ENCODE measurements at regions not wholly inside any gene's neighbourhood (a gene's known extent, or its start where the extent isn't known, plus 50 kb on each side); places are given as distances from the start of the nearest gene placed in this dataset.

- no peak for ATAC-seq
- DNase-seq: no peak
- 69 to 94% methylated on average over 1 of the region's 1 CpG for WGBS, 2 donors
- no peaks in the 10 kb centered on the region for H3K4me1 ChIP-seq
- H3K9me3 ChIP-seq: no peaks in the 10 kb centered on the region
- intact Hi-C loops (cut with DNase I): no loop called here
- H3K27ac ChIP-seq: no peak overlapping the region
- TF ChIP-seq POLR2A (IDR thresholded peaks at IDR 0.05): no peak
- TF ChIP-seq, protein P1, sequence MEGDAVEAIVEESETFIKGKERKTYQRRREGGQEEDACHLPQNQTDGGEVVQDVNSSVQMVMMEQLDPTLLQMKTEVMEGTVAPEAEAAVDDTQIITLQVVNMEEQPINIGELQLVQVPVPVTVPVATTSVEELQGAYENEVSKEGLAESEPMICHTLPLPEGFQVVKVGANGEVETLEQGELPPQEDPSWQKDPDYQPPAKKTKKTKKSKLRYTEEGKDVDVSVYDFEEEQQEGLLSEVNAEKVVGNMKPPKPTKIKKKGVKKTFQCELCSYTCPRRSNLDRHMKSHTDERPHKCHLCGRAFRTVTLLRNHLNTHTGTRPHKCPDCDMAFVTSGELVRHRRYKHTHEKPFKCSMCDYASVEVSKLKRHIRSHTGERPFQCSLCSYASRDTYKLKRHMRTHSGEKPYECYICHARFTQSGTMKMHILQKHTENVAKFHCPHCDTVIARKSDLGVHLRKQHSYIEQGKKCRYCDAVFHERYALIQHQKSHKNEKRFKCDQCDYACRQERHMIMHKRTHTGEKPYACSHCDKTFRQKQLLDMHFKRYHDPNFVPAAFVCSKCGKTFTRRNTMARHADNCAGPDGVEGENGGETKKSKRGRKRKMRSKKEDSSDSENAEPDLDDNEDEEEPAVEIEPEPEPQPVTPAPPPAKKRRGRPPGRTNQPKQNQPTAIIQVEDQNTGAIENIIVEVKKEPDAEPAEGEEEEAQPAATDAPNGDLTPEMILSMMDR (IDR thresholded peaks at IDR 0.05): no peak
- H3K36me3 ChIP-seq (replicated peaks in 1 of 2; ENCODE audit: insufficient read depth in 1 of 2, low read depth in 2 of 2): no peaks in the 10 kb centered on the region
- H3K4me3 ChIP-seq: no peak overlapping the region
- no peaks in the 10 kb centered on the region for H3K27me3 ChIP-seq
These were observed 93.2 kb downstream of the SKIDA1 start for GRCh38 chr10:21432266-21432665.

DNA sequence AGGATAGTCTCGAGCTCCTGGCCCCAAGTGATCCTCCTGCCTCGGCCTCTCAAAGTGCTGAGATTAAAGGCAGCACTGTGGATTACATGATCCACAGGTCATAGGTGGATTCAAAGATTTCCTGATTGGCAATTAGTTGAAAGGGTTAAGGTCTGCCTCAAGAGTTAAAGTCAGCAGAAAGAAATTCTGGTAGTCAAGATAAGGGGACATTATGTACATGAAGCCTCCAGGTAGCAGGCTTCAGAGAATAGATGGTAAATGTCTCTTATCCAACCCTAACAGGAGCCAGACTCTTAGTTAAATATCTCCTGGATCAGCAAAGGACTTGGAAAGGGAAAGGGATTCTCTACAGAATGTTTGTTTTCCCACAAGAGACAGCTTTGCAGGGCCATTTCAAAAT, 93.7 kb downstream of the SKIDA1 start:
- DNase-seq (no peak), ATAC-seq (no peak)
- intact Hi-C loops (cut with DNase I): no loop called here
- H3K27ac ChIP-seq: no peak overlapping the region
- H3K4me1 ChIP-seq: no peaks in the 10 kb centered on the region
- H3K4me3 ChIP-seq: no peak overlapping the region
- no peaks in the 10 kb centered on the region for H3K27me3 ChIP-seq
- TF ChIP-seq, protein P1 (IDR thresholded peaks at IDR 0.05): no peak
- WGBS, 2 donors: 88 to 100% methylated on average over 1 to 2 of the region's 2 CpGs
- no peaks in the 10 kb centered on the region for H3K36me3 ChIP-seq (replicated peaks in 1 of 2; ENCODE audit: insufficient read depth in 1 of 2, low read depth in 2 of 2)
- no peaks in the 10 kb centered on the region for H3K9me3 ChIP-seq

DNA sequence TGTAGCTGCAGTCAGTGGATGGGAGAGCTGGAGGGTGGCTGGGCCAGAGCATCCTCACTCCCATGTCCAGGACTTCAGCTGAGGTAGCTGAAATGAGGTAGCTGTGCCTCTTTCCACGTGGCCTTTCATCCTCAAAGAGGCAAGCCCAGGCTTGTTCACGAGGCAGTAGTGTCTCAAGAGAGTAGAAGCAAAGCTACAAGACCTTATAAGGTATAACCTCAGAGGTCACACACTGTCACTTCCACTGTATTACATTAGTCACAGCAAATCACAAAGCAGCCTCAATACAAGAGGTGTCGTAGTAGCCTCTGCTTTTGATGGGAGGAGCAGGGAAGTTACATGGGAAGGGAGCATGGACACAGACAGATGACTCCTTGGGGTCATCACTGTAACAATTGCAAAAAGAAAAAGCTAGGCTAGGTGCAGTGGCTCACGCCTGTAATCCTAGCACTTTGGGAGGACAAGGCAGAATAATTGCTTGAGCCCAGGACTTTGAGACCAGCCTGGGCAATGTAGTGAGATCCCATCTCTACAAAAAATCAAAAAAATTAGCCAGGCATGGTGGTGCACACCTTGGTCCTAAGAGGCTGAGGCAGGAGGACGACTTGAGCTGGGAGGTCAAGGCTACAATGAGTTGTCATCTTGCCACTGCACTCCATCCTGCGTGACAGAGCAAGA, 97.5 kb downstream of the SKIDA1 start:
- no peaks in the 10 kb centered on the region for H3K36me3 ChIP-seq (replicated peaks in 1 of 2; ENCODE audit: insufficient read depth in 1 of 2, low read depth in 2 of 2)
- no peak for DNase-seq
- no peak for TF ChIP-seq POLR2A (IDR thresholded peaks at IDR 0.05)
- TF ChIP-seq, protein P1 (IDR thresholded peaks at IDR 0.05): no peak
- H3K9me3 ChIP-seq: no peaks in the 10 kb centered on the region
- H3K4me3 ChIP-seq: no peak overlapping the region
- H3K4me1 ChIP-seq: no peaks in the 10 kb centered on the region
- intact Hi-C loops (cut with DNase I): no loop called here
- H3K27me3 ChIP-seq: no peaks in the 10 kb centered on the region
- no peak for ATAC-seq
- H3K27ac ChIP-seq: no peak overlapping the region
- WGBS, 2 donors: 65 to 71% methylated on average over 6 of the region's 6 CpGs

- no peak for DNase-seq
- H3K9me3 ChIP-seq: no peaks in the 10 kb centered on the region
- no peaks in the 10 kb centered on the region for H3K4me1 ChIP-seq
- H3K4me3 ChIP-seq: no peak overlapping the region
- WGBS, 2 donors: 35 to 48% methylated on average over 3 of the region's 3 CpGs
- no peak for ATAC-seq
- TF ChIP-seq, protein P1 (IDR thresholded peaks at IDR 0.05): no peak
- H3K27me3 ChIP-seq: no peaks in the 10 kb centered on the region
- intact Hi-C loops (cut with DNase I): no loop called here
- H3K27ac ChIP-seq: no peak overlapping the region
- H3K36me3 ChIP-seq (replicated peaks in 1 of 2; ENCODE audit: insufficient read depth in 1 of 2, low read depth in 2 of 2): no peaks in the 10 kb centered on the region
These were observed 101.0 kb downstream of the SKIDA1 start for GRCh38 chr10:21424459-21424861.

- no peak overlapping the region for H3K27ac ChIP-seq
- no peaks in the 10 kb centered on the region for H3K9me3 ChIP-seq
- ATAC-seq: no peak
- no peak for DNase-seq
- WGBS, 2 donors: 86 to 93% methylated on average over 5 of the region's 5 CpGs
- intact Hi-C loops (cut with DNase I): no loop called here
- no peaks in the 10 kb centered on the region for H3K27me3 ChIP-seq
- TF ChIP-seq POLR2A (IDR thresholded peaks at IDR 0.05): no peak
- TF ChIP-seq, protein P1 (IDR thresholded peaks at IDR 0.05): no peak
- no peaks in the 10 kb centered on the region for H3K36me3 ChIP-seq (replicated peaks in 1 of 2; ENCODE audit: insufficient read depth in 1 of 2, low read depth in 2 of 2)
- no peak overlapping the region for H3K4me3 ChIP-seq
- H3K4me1 ChIP-seq: no peaks in the 10 kb centered on the region
These were observed 101.6 kb downstream of the SKIDA1 start for GRCh38 chr10:21423850-21424249.
